H1 (cell line): ENCODE measurements at regions not wholly inside any gene's neighbourhood (a gene's known extent, or its start where the extent isn't known, plus 50 kb on each side); places are given as distances from the start of the nearest gene placed in this dataset.

Source experiments
- CTCF ChIA-PET: fragments of 300-600 bp; sonication (Branson Sonifier 250); formaldehyde crosslinking; loops from one replicate; lab custom pipeline; 2021; ENCODE audit not compliant: partially characterized antibody; lab: Charles Lee
- POLR2A ChIA-PET: fragments of 300-600 bp; sonication (Branson Sonifier 250); formaldehyde crosslinking; loops from one replicate; lab custom pipeline; 2021; ENCODE audit warnings: inconsistent platforms; ENCODE audit not compliant: partially characterized antibody; lab: Charles Lee
- DNase-seq, 2 experiments: peaks; one replicate each; pipeline versions ENCODE4 v3.0.0 to v3.0.0-alpha.2; 2010 to 2022; ENCODE audit warnings: low spot score in 2 of 2, low read depth in 1 of 2, mixed read lengths in 1 of 2
- FAIRE-seq: peaks from 2 replicates; lab custom pipeline; 2011; peaks lifted over from hg19 to GRCh38; lab: Jason Lieb, UNC
- H2AFZ ChIP-seq: 2 replicates; pipeline ENCODE4 v1.8.1; 2012; ENCODE audit warnings: low read length, inconsistent platforms
- H2AK5ac ChIP-seq: 2 replicates; pipeline ENCODE4 v1.6.1; 2013; ENCODE audit warnings: low read depth, low read length
- H2BK120ac ChIP-seq: replicated peaks from 2 replicates; pipeline ENCODE3; 2013; ENCODE audit warnings: low read depth, low read length, inconsistent platforms
- H2BK12ac ChIP-seq: 2 replicates; pipeline ENCODE4 v1.6.1; 2013; ENCODE audit warnings: low read depth, low read length
- H2BK15ac ChIP-seq: 2 replicates; pipeline ENCODE4 v1.6.1; 2013; ENCODE audit warnings: low read length
- H2BK20ac ChIP-seq: 2 replicates; pipeline ENCODE4 v1.6.1; 2013; ENCODE audit warnings: low read length
- H2BK5ac ChIP-seq: 2 replicates; pipeline ENCODE4 v1.6.1; 2013; ENCODE audit warnings: low read depth, low read length
- H3K14ac ChIP-seq: 2 replicates; pipeline ENCODE4 v1.6.1; 2013; ENCODE audit warnings: inconsistent platforms; ENCODE audit not compliant: insufficient read length
- H3K18ac ChIP-seq: 2 replicates; pipeline ENCODE4 v1.6.1; 2013; ENCODE audit warnings: low read length; ENCODE audit errors: extremely low read depth
- H3K23ac ChIP-seq: 2 replicates; pipeline ENCODE4 v1.6.1; 2013; ENCODE audit warnings: inconsistent platforms; ENCODE audit not compliant: insufficient read length
- H3K23me2 ChIP-seq: 2 replicates; pipeline ENCODE4 v1.6.1; 2013; ENCODE audit warnings: low read depth, low read length
- H3K27ac ChIP-seq: 2 replicates; pipeline ENCODE4 v1.6.1; 2011; ENCODE audit warnings: low read depth, low read length, inconsistent platforms
- H3K27me3 ChIP-seq, 4 experiments: replicated peaks in 1 of 4; 1 replicate in 1 of 4; 2 replicates in 3 of 4; pipeline versions ENCODE4 v1.6.1 to v1.8.1; 2011 to 2013; ENCODE audit warnings: low read length in 3 of 4, mild to moderate bottlenecking in 3 of 4, inconsistent platforms in 2 of 4, mixed read lengths in 2 of 4, moderate library complexity in 1 of 4; ENCODE audit not compliant: control insufficient read depth in 3 of 4, insufficient read depth in 3 of 4; ENCODE audit errors: extremely low read depth in 1 of 4
- H3K36me3 ChIP-seq, 4 experiments: 2 replicates each; pipeline versions ENCODE4 v1.6.1 to v1.8.1; 2011 to 2013; ENCODE audit warnings: mild to moderate bottlenecking in 4 of 4, low read length in 3 of 4, moderate library complexity in 2 of 4, control low read depth in 1 of 4, inconsistent platforms in 1 of 4; ENCODE audit not compliant: insufficient read depth in 4 of 4, control insufficient read depth in 2 of 4
- H3K4ac ChIP-seq: replicated peaks from 2 replicates; pipeline ENCODE3; 2013; ENCODE audit warnings: low read length, low read depth, mixed read lengths, inconsistent platforms; ENCODE audit not compliant: insufficient read length
- H3K4me1 ChIP-seq, 4 experiments: replicated peaks in 1 of 4; 1 replicate in 1 of 4; 2 replicates in 3 of 4; pipeline versions ENCODE4 v1.6.1 to v1.8.1; 2011 to 2013; ENCODE audit warnings: low read length in 3 of 4, inconsistent platforms in 2 of 4, mixed read lengths in 1 of 4; ENCODE audit not compliant: insufficient read depth in 4 of 4, control insufficient read depth in 3 of 4
- H3K4me2 ChIP-seq, 2 experiments: 2 replicates each; pipeline versions ENCODE4 v1.6.1 to v1.8.1; 2011 to 2013; ENCODE audit warnings: low read depth in 2 of 2, low read length in 2 of 2, control low read depth in 1 of 2, inconsistent platforms in 1 of 2, mild to moderate bottlenecking in 1 of 2; ENCODE audit not compliant: insufficient read depth in 1 of 2
- H3K4me3 ChIP-seq, 4 experiments: fragments of 200-600, 300-600 bp in 1 of 4; sonication (generic), shearing (Covaris generic), sonication (Bioruptor Twin) in 1 of 4; 2 replicates each; pipeline versions ENCODE4 v1.5.1 to v1.8.1; 2011 to 2016; ENCODE audit warnings: low read length in 4 of 4, low read depth in 3 of 4, control low read depth in 2 of 4, inconsistent platforms in 2 of 4, mild to moderate bottlenecking in 2 of 4, mixed read lengths in 1 of 4, moderate library complexity in 1 of 4; ENCODE audit not compliant: insufficient read depth in 2 of 4; ENCODE audit errors: extremely low read depth in 1 of 4
- H3K56ac ChIP-seq: replicated peaks from 2 replicates; pipeline ENCODE3; 2013; ENCODE audit warnings: low read depth, mild to moderate bottlenecking, mixed read lengths, low read length, inconsistent platforms; ENCODE audit not compliant: insufficient read length
- H3K79me1 ChIP-seq: 2 replicates; pipeline ENCODE4 v1.6.1; 2013; ENCODE audit warnings: low read depth, low read length, control low read depth
- H3K79me2 ChIP-seq, 2 experiments: 2 replicates each; pipeline versions ENCODE4 v1.6.1 to v1.8.1; 2012 to 2013; ENCODE audit warnings: low read length in 2 of 2, mild to moderate bottlenecking in 2 of 2, inconsistent platforms in 1 of 2; ENCODE audit not compliant: insufficient read depth in 2 of 2, control insufficient read depth in 1 of 2
- H3K9ac ChIP-seq, 4 experiments: replicated peaks in 1 of 4; 1 replicate in 1 of 4; 2 replicates in 3 of 4; pipeline versions ENCODE4 v1.6.1 to v1.8.1; 2011 to 2013; ENCODE audit warnings: low read depth in 3 of 4, low read length in 3 of 4, control low read depth in 2 of 4, mild to moderate bottlenecking in 2 of 4, moderate library complexity in 2 of 4, inconsistent platforms in 1 of 4; ENCODE audit errors: extremely low read depth in 1 of 4
- H3K9me3 ChIP-seq, 2 experiments: 2 replicates each; pipeline versions ENCODE4 v1.6.1 to v1.8.1; 2012 to 2013; ENCODE audit warnings: mild to moderate bottlenecking in 2 of 2, moderate library complexity in 2 of 2, control low read depth in 1 of 2, inconsistent platforms in 1 of 2, low read depth in 1 of 2, low read length in 1 of 2, mixed read lengths in 1 of 2; ENCODE audit not compliant: insufficient read depth in 2 of 2
- H4K20me1 ChIP-seq, 2 experiments: replicated peaks in 1 of 2; 2 replicates each; pipeline versions ENCODE3 to v1.8.1; 2011 to 2013; ENCODE audit warnings: inconsistent platforms in 2 of 2, low read length in 2 of 2, mild to moderate bottlenecking in 1 of 2; ENCODE audit not compliant: insufficient read depth in 2 of 2, control insufficient read depth in 1 of 2
- H4K5ac ChIP-seq: 2 replicates; pipeline ENCODE4 v1.6.1; 2013; ENCODE audit warnings: low read length, low read depth, mixed read lengths, inconsistent platforms; ENCODE audit not compliant: insufficient read length
- H4K8ac ChIP-seq: 2 replicates; pipeline ENCODE4 v1.8.0; 2013; ENCODE audit warnings: mild to moderate bottlenecking, moderate library complexity, low read length, inconsistent platforms; ENCODE audit not compliant: insufficient read depth; ENCODE audit errors: extremely low read depth
- H4K91ac ChIP-seq: replicated peaks from 2 replicates; pipeline ENCODE3; 2013; ENCODE audit warnings: low read length, mixed read lengths, inconsistent platforms; ENCODE audit not compliant: insufficient read length
- CEBPB ChIP-seq: IDR thresholded peaks from 2 replicates; pipeline ENCODE4 v1.6.1; 2012; ENCODE audit warnings: low read depth, low read length
- CTBP2 ChIP-seq: IDR thresholded peaks from 2 replicates; pipeline ENCODE4 v1.7.0; 2011; ENCODE audit warnings: borderline replicate concordance, mild to moderate bottlenecking, moderate library complexity, mixed read lengths, low read length; ENCODE audit not compliant: insufficient read depth, insufficient read length
- E2F6 ChIP-seq: IDR thresholded peaks from 2 replicates; pipeline ENCODE4 v1.6.1; 2012; ENCODE audit warnings: inconsistent platforms
- GABPA ChIP-seq: IDR thresholded peaks from 2 replicates; pipeline ENCODE4 v1.6.1; 2011; ENCODE audit warnings: mild to moderate bottlenecking, low read length, moderate library complexity, borderline replicate concordance; ENCODE audit not compliant: insufficient read depth
- GTF2F1 ChIP-seq: IDR thresholded peaks from 2 replicates; pipeline ENCODE4 v1.6.1; 2012; ENCODE audit warnings: low read depth, low read length, improper control_type of control experiment, borderline replicate concordance
- KDM4A ChIP-seq: IDR thresholded peaks from one replicate; pipeline ENCODE4 v1.7.1; 2012; ENCODE audit warnings: low read depth, mild to moderate bottlenecking, moderate library complexity, low read length, inconsistent platforms; ENCODE audit not compliant: severe bottlenecking
- MAX ChIP-seq: IDR thresholded peaks from 2 replicates; pipeline ENCODE4 v1.6.1; 2012; ENCODE audit warnings: inconsistent platforms
- RFX5 ChIP-seq: IDR thresholded peaks from 2 replicates; pipeline ENCODE4 v1.6.1; 2011; ENCODE audit warnings: low read depth, low read length, improper control_type of control experiment, borderline replicate concordance
- RNF2 ChIP-seq: fragments of 200-900, 300-1000 bp; sonication (generic); IDR thresholded peaks from 2 replicates; pipeline ENCODE4 v1.7.1; 2016; ENCODE audit warnings: borderline replicate concordance, low read depth, mild to moderate bottlenecking, antibody characterized with exemption, low read length; ENCODE audit not compliant: poor library complexity, severe bottlenecking; ENCODE audit errors: missing control alignments
- SIX5 ChIP-seq: IDR thresholded peaks from 2 replicates; pipeline ENCODE4 v1.6.1; 2011; ENCODE audit warnings: mild to moderate bottlenecking, low read depth, low read length
- SRF ChIP-seq: IDR thresholded peaks from 2 replicates; pipeline ENCODE4 v1.6.1; 2011; ENCODE audit warnings: mild to moderate bottlenecking, low read depth, low read length, moderate library complexity
- TCF12 ChIP-seq: IDR thresholded peaks from 2 replicates; pipeline ENCODE4 v1.6.1; 2011; ENCODE audit warnings: low read depth, mild to moderate bottlenecking, low read length
- TEAD4 ChIP-seq: IDR thresholded peaks from 2 replicates; pipeline ENCODE4 v1.6.1; 2012; ENCODE audit warnings: low read depth, low read length, inconsistent platforms, mixed read lengths
- WGBS, 2 experiments: shearing (Covaris generic) in 1 of 2; methylation state at CpG; one replicate each; pipeline versions ENCODE4 v1.1.6 to v1.1.7; 2013 to 2015; ENCODE audit warnings: low lambda C conversion rate in 2 of 2, mixed read lengths in 2 of 2, inconsistent platforms in 1 of 2, low coverage in 1 of 2, missing lambda C conversion rate in 1 of 2; ENCODE audit not compliant: insufficient replicate concordance in 2 of 2, insufficient coverage in 1 of 2, insufficient read length in 1 of 2; ENCODE audit errors: extremely low coverage in 1 of 2, missing lambda C conversion rate in 1 of 2; 5-methylcytosine and 5-hydroxymethylcytosine counted together

GRCh38 chr11:116371146-116371545 lies 401.6 kb downstream of the BUD13 start:
- CTCF ChIA-PET = interaction anchor here (1.3 to 7.2 kb wide), 2 partner anchors 13 to 142 kb away, joined by 6 to 41 read pairs; no protein-coding TSS in a partner anchor
- TF ChIP-seq RNF2 (no peak), RFX5 (no peak), CEBPB (no peak), KDM4A (no peak), MAX (no peak), TEAD4 (no peak), GABPA (no peak), E2F6 (no peak), TCF12 (no peak), GTF2F1 (no peak), SRF (no peak), SIX5 (no peak), CTBP2 (no peak)

More at GRCh38 chr11:116371146-116371545, 401.6 kb downstream of the BUD13 start:
- Histone ChIP-seq H3K4me3 (no peak overlapping the region), H3K23me2 (no peaks in the 10 kb centered on the region; the same call in 1 of the 2 replicates), H2AK5ac (no peak overlapping the region), H2BK15ac (no peak overlapping the region), H3K56ac (no peak overlapping the region), H3K27ac (no peak overlapping the region), H4K91ac (no peak overlapping the region), H3K23ac (no peak overlapping the region), H3K4ac (no peak overlapping the region), H3K4me2 (no peak overlapping the region), H3K79me2 (no peaks in the 10 kb centered on the region), H3K18ac (no peak overlapping the region), H3K14ac (no peak overlapping the region), H3K36me3 (no peaks in the 10 kb centered on the region), H2BK120ac (no peak overlapping the region), H4K5ac (no peak overlapping the region), H3K79me1 (no peaks in the 10 kb centered on the region), H3K27me3 (no peaks in the 10 kb centered on the region), H2BK5ac (no peak overlapping the region), H4K20me1 (no peaks in the 10 kb centered on the region), H3K4me1 (peaks cover 3 to 11% (median 7%) of the 10 kb centered on the region in 4 experiments; a peak in 6 of 7 replicates), H2AFZ (no peak overlapping the region), H3K9ac (no peak overlapping the region), H3K9me3 (no peaks in the 10 kb centered on the region), H4K8ac (no peak overlapping the region), H2BK12ac (no peak overlapping the region), H2BK20ac (no peak overlapping the region)
- WGBS, 2 experiments = 88% methylated on average over 3 of the region's 3 CpGs; no CpG with 5 or more reads in 1 of the 2 experiments
- DNase-seq = no peak
- FAIRE-seq = no peak
- POLR2A ChIA-PET = no interaction called here
